Mammary epithelial cell (primary cell): ENCODE measurements at regions not wholly inside any gene's neighbourhood (a gene's known extent, or its start where the extent isn't known, plus 50 kb on each side); places are given as distances from the start of the nearest gene placed in this dataset.

Source experiments
- CTCF ChIP-seq, 2 donors: IDR thresholded peaks in 1 of 2; conservative IDR thresholded peaks in 1 of 2; 2 replicates each; pipeline ENCODE4 v1.5.1; 2011 to 2012; ENCODE audit warnings: inconsistent platforms in 2 of 2, low read length in 2 of 2, mild to moderate bottlenecking in 2 of 2, control low read depth in 1 of 2, low read depth in 1 of 2; ENCODE audit not compliant: insufficient read depth in 1 of 2; ENCODE audit errors: extremely low read depth in 1 of 2
- EZH2 ChIP-seq: IDR thresholded peaks from 2 replicates; pipeline ENCODE4 v1.6.1; 2012; ENCODE audit warnings: low read length, inconsistent platforms, borderline replicate concordance

- TF ChIP-seq CTCF (conservative IDR thresholded peaks at IDR 0.05 in 1 of 2, IDR thresholded peaks at IDR 0.05 in 1 of 2; ENCODE audit: extremely low read depth in 1 of 2, insufficient read depth in 1 of 2, low read depth in 1 of 2, low read length in 2 of 2), result no peak
- no peak for TF ChIP-seq EZH2
Measured at GRCh38 chr5:2300861-2301574, 418.3 kb upstream of the IRX4 start.
